Muscle of leg (tissue), 3 donors: ENCODE measurements at regions not wholly inside any gene's neighbourhood (a gene's known extent, or its start where the extent isn't known, plus 50 kb on each side); places are given as distances from the start of the nearest gene placed in this dataset.

Experiments
- DNase-seq: peaks from one replicate; pipeline ENCODE4 v3.0.0; 2013
- H3K27ac ChIP-seq: one replicate; pipeline ENCODE4 v1.5.1; 2013; ENCODE audit warnings: mild to moderate bottlenecking, low read length, control low read depth
- H3K27me3 ChIP-seq: one replicate; pipeline ENCODE4 v1.6.1; 2013; ENCODE audit warnings: low read length; ENCODE audit not compliant: control insufficient read depth, insufficient read depth
- H3K36me3 ChIP-seq: one replicate; pipeline ENCODE4 v1.6.1; 2013; ENCODE audit warnings: low read length; ENCODE audit not compliant: control insufficient read depth, insufficient read depth
- H3K4me1 ChIP-seq: one replicate; pipeline ENCODE4 v1.6.1; 2013; ENCODE audit warnings: low read length; ENCODE audit not compliant: control insufficient read depth, insufficient read depth
- H3K4me3 ChIP-seq: one replicate; pipeline ENCODE4 v1.5.1; 2013; ENCODE audit warnings: low read length, control low read depth
- H3K9me3 ChIP-seq: replicated peaks from 2 replicates; pipeline ENCODE4 v1.6.1; 2013; ENCODE audit warnings: low read depth, low read length; ENCODE audit not compliant: control insufficient read depth
- WGBS: methylation state at CpG from one replicate; pipeline ENCODE4 v1.1.5; 2013; ENCODE audit warnings: missing lambda C conversion rate; ENCODE audit not compliant: insufficient coverage; 5-methylcytosine and 5-hydroxymethylcytosine counted together

DNA sequence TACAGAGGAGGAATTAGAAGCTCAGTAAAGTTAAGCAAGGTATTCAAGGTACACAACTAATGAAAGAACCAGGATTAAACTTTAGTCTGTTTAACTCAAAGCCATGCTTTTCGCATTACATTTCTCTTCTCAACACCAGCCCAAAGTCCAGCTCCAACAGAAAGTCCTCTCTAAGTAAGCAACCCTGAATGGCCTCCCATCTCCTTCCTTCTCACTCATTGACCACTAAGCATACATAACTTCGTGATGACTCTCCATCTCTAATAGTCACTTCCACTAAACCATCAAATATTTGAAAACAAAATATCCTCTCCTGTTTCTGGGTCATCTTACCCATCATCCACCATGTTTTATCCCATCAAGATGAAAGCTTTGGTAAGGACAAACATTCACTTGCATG is 219.8 kb downstream of the RAD51AP2 start:
- Histone ChIP-seq H3K36me3 (no peaks in the 10 kb centered on the region), H3K9me3 (no peaks in the 10 kb centered on the region), H3K27ac (no peak overlapping the region), H3K4me3 (no peak overlapping the region), H3K27me3 (no peaks in the 10 kb centered on the region), H3K4me1 (peaks cover 3% of the 10 kb centered on the region)
- DNase-seq = no peak
- WGBS = 100% methylated on average over 2 of the region's 2 CpGs

DNA sequence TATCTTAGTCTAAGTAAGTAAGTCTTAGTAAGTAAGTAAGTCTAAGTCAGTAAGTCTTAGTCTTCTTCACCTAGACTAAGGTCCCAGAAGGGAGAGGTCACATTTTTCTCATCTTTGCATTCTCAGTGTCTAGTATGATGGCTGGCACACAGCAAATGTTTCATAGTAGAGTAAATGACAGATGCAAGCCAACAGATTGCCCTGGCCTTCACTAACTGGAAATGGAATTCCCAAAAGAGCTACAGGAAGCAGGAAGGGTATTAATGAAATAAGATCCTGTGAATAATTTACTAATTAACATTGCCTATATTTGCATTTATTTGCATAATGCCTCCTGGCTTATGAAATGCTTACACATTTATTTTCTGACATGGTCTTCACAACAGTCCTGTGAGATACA is 221.6 kb downstream of the RAD51AP2 start:
- H3K4me3 ChIP-seq = no peak overlapping the region
- no peaks in the 10 kb centered on the region for H3K36me3 ChIP-seq
- no peaks in the 10 kb centered on the region for H3K27me3 ChIP-seq
- no peaks in the 10 kb centered on the region for H3K9me3 ChIP-seq
- DNase-seq = no peak
- H3K27ac ChIP-seq = no peak overlapping the region
- H3K4me1 ChIP-seq = no peaks in the 10 kb centered on the region

DNA sequence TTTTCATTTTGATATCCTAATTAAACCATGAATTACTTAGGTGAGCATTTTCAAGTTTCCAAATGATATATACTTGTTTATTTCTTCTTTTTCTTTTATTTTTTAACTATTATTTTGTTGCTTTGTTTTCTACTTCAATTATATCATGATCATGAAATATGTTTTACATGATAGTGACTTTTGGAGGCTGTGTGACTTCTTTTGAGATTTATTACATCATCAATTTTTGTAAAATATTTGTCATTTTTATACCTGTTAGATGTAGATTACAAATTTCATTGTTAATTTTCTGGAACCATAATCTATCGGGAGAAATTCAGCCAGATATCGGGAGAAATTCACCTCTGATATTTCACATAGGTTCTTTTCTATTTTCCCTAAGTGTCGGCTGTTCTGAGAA is 228.6 kb downstream of the RAD51AP2 start:
- Histone ChIP-seq H3K9me3 (no peaks in the 10 kb centered on the region), H3K4me3 (no peak overlapping the region), H3K27ac (no peak overlapping the region), H3K36me3 (no peaks in the 10 kb centered on the region), H3K27me3 (no peaks in the 10 kb centered on the region), H3K4me1 (no peaks in the 10 kb centered on the region)
- no peak for DNase-seq
- no CpG with 5 or more reads among the region's 3 CpGs for WGBS

DNA sequence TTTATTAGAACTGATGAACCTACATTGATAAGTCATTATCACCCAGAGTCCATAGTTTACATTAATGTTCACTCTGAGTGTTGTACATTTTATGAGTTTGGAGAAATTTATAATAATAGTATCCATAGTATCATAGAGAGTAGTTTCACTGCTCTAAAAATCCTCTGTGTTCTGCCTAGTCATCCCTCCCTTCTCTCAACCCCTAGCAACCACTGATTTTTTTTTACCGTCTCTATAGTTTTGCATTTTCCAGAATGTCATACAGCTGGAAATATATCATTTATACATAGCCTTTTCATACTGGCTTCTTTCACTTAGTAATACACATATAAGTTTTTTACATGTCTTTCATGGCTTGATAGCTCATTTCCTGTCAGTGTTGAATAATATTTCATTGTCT is 231.1 kb downstream of the RAD51AP2 start:
- Histone ChIP-seq H3K27ac (no peak overlapping the region), H3K36me3 (no peaks in the 10 kb centered on the region), H3K4me3 (no peak overlapping the region), H3K4me1 (no peaks in the 10 kb centered on the region), H3K9me3 (no peaks in the 10 kb centered on the region), H3K27me3 (no peaks in the 10 kb centered on the region)
- no peak for DNase-seq
- no CpG with 5 or more reads among the region's 1 CpG for WGBS

DNA sequence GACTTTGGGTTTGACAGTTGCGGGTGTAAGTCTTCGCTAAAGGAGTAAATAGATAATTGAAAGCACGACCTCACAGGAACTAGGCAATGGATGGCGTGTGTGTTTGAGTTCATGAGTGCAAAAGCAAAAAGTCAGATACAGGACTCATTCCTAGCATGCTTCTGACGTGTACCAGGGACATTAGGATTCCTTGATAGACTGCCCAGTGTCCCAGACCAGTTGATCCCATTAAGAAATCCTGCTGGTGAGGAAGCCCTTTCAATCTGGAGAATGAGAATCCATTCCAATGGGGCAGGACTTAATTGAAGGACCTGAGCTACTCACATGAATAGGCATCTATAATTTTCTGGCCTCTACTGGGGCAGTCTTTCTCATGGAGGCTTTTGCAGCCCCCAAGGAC is 235.4 kb downstream of the RAD51AP2 start:
- 85% methylated on average over 5 of the region's 5 CpGs for WGBS
- Histone ChIP-seq H3K4me1 (no peaks in the 10 kb centered on the region), H3K36me3 (no peaks in the 10 kb centered on the region), H3K9me3 (no peaks in the 10 kb centered on the region), H3K4me3 (no peak overlapping the region), H3K27me3 (no peaks in the 10 kb centered on the region), H3K27ac (no peak overlapping the region)
- no peak for DNase-seq

DNA sequence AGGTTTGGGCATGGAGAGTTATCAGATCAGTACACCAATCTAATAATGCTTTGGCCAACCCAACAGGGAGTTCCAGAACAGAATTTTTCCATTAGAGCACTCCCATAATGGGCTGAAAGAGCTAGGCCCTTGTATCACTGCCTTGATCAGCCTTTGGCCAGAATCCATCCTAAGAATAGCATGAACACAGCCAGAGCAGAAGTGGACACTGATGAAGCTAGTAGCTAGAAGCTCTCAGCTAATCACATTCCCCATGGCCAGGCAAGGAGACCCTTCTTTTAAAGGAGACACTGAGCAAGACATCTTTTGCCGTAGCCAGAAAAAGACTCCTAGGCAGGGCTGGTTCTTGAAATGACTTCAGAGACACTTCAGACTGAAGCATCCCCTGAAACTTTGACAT is 236.0 kb downstream of the RAD51AP2 start:
- WGBS = 83% methylated on average over 1 of the region's 1 CpG
- Histone ChIP-seq H3K9me3 (no peaks in the 10 kb centered on the region), H3K27ac (no peak overlapping the region)

DNA sequence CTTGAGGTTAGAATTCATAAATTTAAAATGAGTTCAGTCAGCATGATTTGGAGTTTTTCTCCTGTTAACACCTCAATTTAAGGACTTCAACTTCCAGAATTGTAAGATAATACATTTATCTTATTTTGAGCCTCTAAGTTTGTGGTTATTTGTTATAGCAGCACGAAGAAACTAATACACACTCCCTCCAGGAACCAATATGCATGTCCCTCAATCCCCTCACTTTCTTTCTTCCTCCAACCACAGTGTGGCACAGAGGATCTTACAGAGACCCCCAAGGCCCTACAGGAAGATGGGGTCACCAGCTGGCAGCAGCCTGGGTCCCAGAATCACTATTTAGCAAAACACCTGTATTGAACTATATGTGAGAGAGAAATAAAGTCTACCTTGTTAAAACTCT is 242.0 kb downstream of the RAD51AP2 start:
- Histone ChIP-seq H3K27ac (no peak overlapping the region), H3K9me3 (peaks cover 2% of the 10 kb centered on the region), H3K4me3 (no peak overlapping the region), H3K4me1 (no peaks in the 10 kb centered on the region), H3K27me3 (no peaks in the 10 kb centered on the region), H3K36me3 (no peaks in the 10 kb centered on the region)
- DNase-seq = no peak
- no CpG with 5 or more reads among the region's 1 CpG for WGBS

More for the DNA sequence above, 236.0 kb downstream of the RAD51AP2 start:
- no peaks in the 10 kb centered on the region for H3K4me1 ChIP-seq
- no peaks in the 10 kb centered on the region for H3K27me3 ChIP-seq
- no peak for DNase-seq
- H3K36me3 ChIP-seq = no peaks in the 10 kb centered on the region
- H3K4me3 ChIP-seq = no peak overlapping the region

DNA sequence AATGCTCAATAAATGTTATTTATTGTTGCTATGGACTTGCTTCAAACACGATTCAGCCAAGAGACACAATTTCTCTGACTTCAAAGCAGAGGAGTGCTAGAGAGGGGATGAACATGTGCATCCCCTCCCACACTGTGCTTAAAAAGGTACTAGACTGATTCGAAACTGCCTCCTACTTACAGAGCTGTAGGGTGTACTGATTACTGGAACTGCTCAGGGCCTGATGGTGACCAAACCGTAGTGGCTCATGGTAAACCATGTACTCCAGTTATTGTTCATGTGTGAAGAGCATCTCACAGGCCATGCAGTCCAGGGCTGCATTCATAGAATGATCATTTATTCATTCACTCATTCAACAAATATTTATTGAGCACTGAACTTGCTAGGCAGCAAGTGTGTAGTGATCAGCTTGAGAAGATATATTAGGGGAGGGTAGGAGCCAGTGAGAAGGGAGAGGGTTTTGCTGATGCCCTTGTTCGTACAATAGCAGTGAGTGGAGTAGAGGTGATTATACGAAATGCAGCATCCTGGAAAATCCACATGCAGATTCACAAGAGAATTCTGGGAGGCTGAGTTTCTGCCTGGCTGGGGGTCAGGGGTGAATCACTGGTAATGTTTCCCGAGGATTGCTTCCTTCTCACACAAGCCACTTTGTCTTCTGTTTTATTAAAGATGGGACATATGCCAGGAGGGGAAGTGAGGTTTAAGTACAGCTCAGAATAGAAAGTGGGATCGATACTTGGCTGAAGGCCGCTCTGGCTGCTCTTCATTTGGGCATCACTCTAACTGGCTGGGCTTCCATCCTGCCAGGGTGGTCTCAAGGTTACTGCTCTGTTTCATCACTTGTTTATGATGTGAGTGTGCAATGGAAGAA is 245.4 kb downstream of the RAD51AP2 start:
- Histone ChIP-seq H3K9me3 (peaks cover 2% of the 10 kb centered on the region), H3K27ac (no peak overlapping the region), H3K27me3 (no peaks in the 10 kb centered on the region), H3K36me3 (no peaks in the 10 kb centered on the region), H3K4me1 (no peaks in the 10 kb centered on the region), H3K4me3 (no peak overlapping the region)
- DNase-seq = no peak
- WGBS = 44% methylated on average over 1 of the region's 8 CpGs

DNA sequence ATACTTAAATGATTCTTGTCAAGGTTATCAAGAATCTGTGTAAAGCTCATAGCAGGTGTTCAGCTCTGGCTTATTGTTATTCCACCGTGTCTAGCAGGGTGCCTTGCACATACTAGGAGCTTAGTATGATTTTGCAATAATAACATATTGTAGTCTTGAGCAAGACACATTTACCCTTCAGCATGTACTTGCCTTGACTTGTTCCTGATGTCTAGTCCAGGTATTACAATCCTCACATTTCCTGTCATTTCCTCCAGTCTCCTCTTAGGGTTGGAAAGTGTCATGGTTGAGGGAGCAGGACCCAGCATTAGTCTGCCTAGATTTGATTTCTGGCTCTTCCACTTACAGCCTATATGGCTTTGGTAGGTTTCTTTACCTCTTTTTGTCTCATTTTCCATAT is 246.1 kb downstream of the RAD51AP2 start:
- WGBS = no CpG with 5 or more reads among the region's 1 CpG
- Histone ChIP-seq H3K36me3 (no peaks in the 10 kb centered on the region), H3K27ac (no peak overlapping the region), H3K4me1 (no peaks in the 10 kb centered on the region), H3K27me3 (no peaks in the 10 kb centered on the region), H3K4me3 (no peak overlapping the region), H3K9me3 (peaks cover 2% of the 10 kb centered on the region)
- no peak for DNase-seq

DNA sequence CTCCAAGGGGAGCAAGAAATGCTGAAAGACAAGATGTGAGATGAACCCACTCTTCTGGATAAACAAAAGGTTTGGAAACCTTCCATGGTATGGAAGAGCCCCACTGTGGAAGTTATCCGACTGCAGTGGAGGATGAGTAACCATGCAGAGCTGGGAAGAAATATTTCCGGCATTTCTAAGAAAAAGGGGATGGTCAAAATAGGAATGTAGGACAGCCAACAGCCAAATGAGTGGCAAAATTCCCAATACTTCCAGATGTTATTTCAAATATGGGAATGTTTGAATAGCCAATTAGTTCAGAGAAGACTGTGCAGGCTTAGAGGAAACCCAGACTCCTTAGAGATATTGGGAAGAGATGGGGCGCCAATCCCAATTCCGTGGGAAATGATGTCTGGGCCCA is 246.8 kb downstream of the RAD51AP2 start:
- peaks cover 2% of the 10 kb centered on the region for H3K9me3 ChIP-seq
- WGBS = 40% methylated on average over 1 of the region's 4 CpGs
- H3K27ac ChIP-seq = no peak overlapping the region
- no peaks in the 10 kb centered on the region for H3K27me3 ChIP-seq
- no peaks in the 10 kb centered on the region for H3K36me3 ChIP-seq
- H3K4me1 ChIP-seq = no peaks in the 10 kb centered on the region
- DNase-seq = peak; percentile 32
- no peak overlapping the region for H3K4me3 ChIP-seq

DNA sequence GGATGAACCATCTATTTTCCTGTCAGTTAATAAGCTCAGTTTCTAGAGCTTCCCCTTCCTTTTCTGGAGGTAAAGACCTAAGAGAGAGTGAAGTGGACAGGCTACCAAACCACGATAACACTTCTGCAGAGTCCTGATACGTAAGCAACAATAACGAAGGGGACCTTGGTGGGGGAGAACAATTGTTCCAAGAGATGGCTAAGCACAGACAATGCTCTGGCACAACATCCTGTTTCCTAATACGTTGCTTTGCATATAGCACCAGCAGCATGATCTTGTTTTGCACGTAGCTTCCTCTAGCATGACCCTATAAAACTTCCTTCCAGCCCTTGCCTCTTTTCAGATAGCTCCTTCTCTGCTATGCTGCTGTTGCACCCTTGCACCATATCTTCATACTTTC is 247.3 kb downstream of the RAD51AP2 start:
- H3K9me3 ChIP-seq = no peaks in the 10 kb centered on the region
- no peak overlapping the region for H3K27ac ChIP-seq
- H3K4me1 ChIP-seq = no peaks in the 10 kb centered on the region
- 82% methylated on average over 3 of the region's 5 CpGs for WGBS
- no peak overlapping the region for H3K4me3 ChIP-seq
- H3K27me3 ChIP-seq = no peaks in the 10 kb centered on the region
- no peaks in the 10 kb centered on the region for H3K36me3 ChIP-seq
- no peak for DNase-seq
